Epithelial cell of proximal tubule (primary cell): ENCODE measurements at regions not wholly inside any gene's neighbourhood (a gene's known extent, or its start where the extent isn't known, plus 50 kb on each side); places are given as distances from the start of the nearest gene placed in this dataset.
A peak's percentile ranks its signal among the peaks of the same experiment; 100 is the strongest.

ENCODE experiments used
- DNase-seq: peaks from one replicate; pipeline ENCODE4 v3.0.0-alpha.2; 2011; ENCODE audit warnings: low read depth
- H3K4me3 ChIP-seq: 2 replicates; pipeline ENCODE4 v1.5.1; 2011; ENCODE audit warnings: low read depth, mild to moderate bottlenecking, low read length
- CTCF ChIP-seq: conservative IDR thresholded peaks from 2 replicates; pipeline ENCODE4 v1.5.1; 2012; ENCODE audit warnings: low read depth, mild to moderate bottlenecking, low read length

GRCh38 chr2:9097239-9097638, 93.8 kb upstream of the MBOAT2 start:
- no peak for TF ChIP-seq CTCF
- no peak overlapping the region for H3K4me3 ChIP-seq
- no peak for DNase-seq

- H3K4me3 ChIP-seq: no peak overlapping the region
- no peak for DNase-seq
- no peak for TF ChIP-seq CTCF
Observed at GRCh38 chr2:9096761-9097160, 93.3 kb upstream of the MBOAT2 start.

GRCh38 chr2:9095690-9096089, 92.2 kb upstream of the MBOAT2 start:
- peak overlapping the region; percentile 19 for H3K4me3 ChIP-seq
- peak; percentile 37 for TF ChIP-seq CTCF
- no peak for DNase-seq

- no peak for DNase-seq
- H3K4me3 ChIP-seq: no peak overlapping the region
- TF ChIP-seq CTCF: no peak
Observed at GRCh38 chr2:9095226-9095625, 91.7 kb upstream of the MBOAT2 start.

- no peak overlapping the region for H3K4me3 ChIP-seq
- DNase-seq: no peak
- TF ChIP-seq CTCF: no peak
Observed at GRCh38 chr2:9094117-9094516, 90.6 kb upstream of the MBOAT2 start.

- no peak for TF ChIP-seq CTCF
- no peak for DNase-seq
- no peak overlapping the region for H3K4me3 ChIP-seq
Observed at GRCh38 chr2:9093324-9093723, 89.8 kb upstream of the MBOAT2 start.

- DNase-seq: no peak
- H3K4me3 ChIP-seq: no peak overlapping the region
- no peak for TF ChIP-seq CTCF
Observed at GRCh38 chr2:9092383-9093282, 89.1 kb upstream of the MBOAT2 start.
